NCI-H82 treated with DMSO at 0.1 percent for 48 hours (cell line): ENCODE measurements at regions not wholly inside any gene's neighbourhood (a gene's known extent, or its start where the extent isn't known, plus 50 kb on each side); places are given as distances from the start of the nearest gene placed in this dataset.
"Not testable (repeated sequence)": the region's sequence is repeated elsewhere in the genome, so short reads cannot be mapped to it uniquely, and the experiment has no call there.

Experiments used
- DNase-seq: peaks from one replicate; lab custom pipeline; 2025; ENCODE audit not compliant: unreplicated experiment; lab: John Stamatoyannopoulos, UW

- DNase-seq, result not testable (repeated sequence)
Measured at GRCh38 chr4:3618341-3618740, 86.1 kb upstream of the LRPAP1 start.

GRCh38 chr4:3615386-3616286, 83.4 kb upstream of the LRPAP1 start:
- no peak for DNase-seq

- no peak for DNase-seq
Measured at GRCh38 chr4:3614731-3614980, 82.4 kb upstream of the LRPAP1 start.

- DNase-seq, result no peak
Measured at GRCh38 chr4:3613967-3614730, 81.9 kb upstream of the LRPAP1 start.

- DNase-seq, result no peak
Measured at GRCh38 chr4:3612934-3613333, 80.7 kb upstream of the LRPAP1 start.

GRCh38 chr4:3612281-3612680, 80.1 kb upstream of the LRPAP1 start:
- DNase-seq, result no peak

GRCh38 chr4:3611778-3612177, 79.6 kb upstream of the LRPAP1 start:
- no peak for DNase-seq

GRCh38 chr4:3610851-3611250, 78.6 kb upstream of the LRPAP1 start:
- not testable (repeated sequence) for DNase-seq

GRCh38 chr4:3609905-3610304, 77.7 kb upstream of the LRPAP1 start:
- DNase-seq, result not testable (repeated sequence)

GRCh38 chr4:3607690-3608552, 75.7 kb upstream of the LRPAP1 start:
- DNase-seq, result no peak

GRCh38 chr4:3606850-3607249, 74.6 kb upstream of the LRPAP1 start:
- not testable (repeated sequence) for DNase-seq

- not testable (repeated sequence) for DNase-seq
Measured at GRCh38 chr4:3606271-3606670, 74.0 kb upstream of the LRPAP1 start.

- no peak for DNase-seq
Measured at GRCh38 chr4:3605491-3605890, 73.3 kb upstream of the LRPAP1 start.

- DNase-seq, result not testable (repeated sequence)
Measured at GRCh38 chr4:3602886-3603645, 70.8 kb upstream of the LRPAP1 start.

- no peak for DNase-seq
Measured at GRCh38 chr4:3601992-3602391, 69.8 kb upstream of the LRPAP1 start.

- not testable (repeated sequence) for DNase-seq
Measured at GRCh38 chr4:3601108-3601690, 69.0 kb upstream of the LRPAP1 start.

GRCh38 chr4:3599951-3600350, 67.7 kb upstream of the LRPAP1 start:
- no peak for DNase-seq

- no peak for DNase-seq
Measured at GRCh38 chr4:3598695-3599227, 66.5 kb upstream of the LRPAP1 start.

- DNase-seq, result not testable (repeated sequence)
Measured at GRCh38 chr4:3597896-3598505, 65.8 kb upstream of the LRPAP1 start.
